Upper lobe of left lung (tissue), 4 donors: ENCODE measurements at regions not wholly inside any gene's neighbourhood (a gene's known extent, or its start where the extent isn't known, plus 50 kb on each side); places are given as distances from the start of the nearest gene placed in this dataset.

Experiments used
- POLR2A ChIP-seq, 4 donors: fragments of 450-650 bp; IDR thresholded peaks; one replicate each; pipeline ENCODE4 v1.5.1; 2016 to 2017; ENCODE audit warnings: antibody characterized with exemption in 4 of 4, mild to moderate bottlenecking in 2 of 4
- TF ChIP-seq, protein P1 (sequence below), 6 experiments: fragments of 450-650 bp in 4 of 6; fragments of 200-600 bp in 2 of 6; sonication (generic) in 2 of 6; IDR thresholded peaks; one replicate each; pipeline ENCODE4 v1.5.1; 2016 to 2019; ENCODE audit warnings: antibody characterized with exemption in 6 of 6

DNA sequence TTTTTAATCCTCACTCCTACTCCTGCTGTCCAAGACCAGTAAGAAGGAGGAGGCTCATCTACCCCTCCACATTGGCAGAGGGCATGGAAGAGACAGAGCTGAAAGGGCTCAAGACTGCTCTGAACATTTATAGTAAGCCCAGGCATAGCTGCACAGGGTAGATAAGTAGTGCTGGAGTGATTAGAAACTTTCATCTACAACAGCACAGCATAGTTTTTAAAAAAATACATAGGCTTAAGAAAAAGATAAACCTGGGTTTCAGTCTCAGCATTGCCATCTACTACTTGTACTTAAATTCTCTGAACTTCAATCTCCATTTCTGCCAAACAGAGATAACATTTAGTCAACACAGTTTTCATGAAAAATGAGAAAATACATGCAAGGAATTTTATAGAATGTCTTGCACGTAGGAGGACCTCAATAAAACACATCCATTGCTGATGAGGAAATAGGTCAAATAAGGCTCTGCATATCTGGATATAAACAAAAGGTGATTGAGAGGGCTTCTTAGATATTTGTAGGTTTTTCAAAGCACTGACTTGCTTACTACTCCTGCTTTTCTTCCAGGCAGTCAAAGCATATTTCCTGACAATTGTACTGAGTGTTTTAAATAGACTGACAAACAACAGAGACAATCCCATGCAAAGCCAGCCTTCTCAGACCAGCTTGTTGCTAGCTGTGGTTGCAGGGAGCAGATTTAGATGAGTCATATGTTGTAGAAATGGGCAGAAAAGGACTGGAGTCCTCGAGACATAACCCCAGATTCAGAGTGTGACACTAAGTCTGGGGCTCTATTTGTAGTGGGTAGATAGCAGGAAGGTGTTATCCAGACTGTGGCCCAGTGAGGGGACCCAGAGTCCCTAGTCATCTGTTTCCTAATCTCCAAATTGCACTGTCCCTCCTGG is 107.4 kb upstream of the TAB2 start:
- TF ChIP-seq, protein P1, sequence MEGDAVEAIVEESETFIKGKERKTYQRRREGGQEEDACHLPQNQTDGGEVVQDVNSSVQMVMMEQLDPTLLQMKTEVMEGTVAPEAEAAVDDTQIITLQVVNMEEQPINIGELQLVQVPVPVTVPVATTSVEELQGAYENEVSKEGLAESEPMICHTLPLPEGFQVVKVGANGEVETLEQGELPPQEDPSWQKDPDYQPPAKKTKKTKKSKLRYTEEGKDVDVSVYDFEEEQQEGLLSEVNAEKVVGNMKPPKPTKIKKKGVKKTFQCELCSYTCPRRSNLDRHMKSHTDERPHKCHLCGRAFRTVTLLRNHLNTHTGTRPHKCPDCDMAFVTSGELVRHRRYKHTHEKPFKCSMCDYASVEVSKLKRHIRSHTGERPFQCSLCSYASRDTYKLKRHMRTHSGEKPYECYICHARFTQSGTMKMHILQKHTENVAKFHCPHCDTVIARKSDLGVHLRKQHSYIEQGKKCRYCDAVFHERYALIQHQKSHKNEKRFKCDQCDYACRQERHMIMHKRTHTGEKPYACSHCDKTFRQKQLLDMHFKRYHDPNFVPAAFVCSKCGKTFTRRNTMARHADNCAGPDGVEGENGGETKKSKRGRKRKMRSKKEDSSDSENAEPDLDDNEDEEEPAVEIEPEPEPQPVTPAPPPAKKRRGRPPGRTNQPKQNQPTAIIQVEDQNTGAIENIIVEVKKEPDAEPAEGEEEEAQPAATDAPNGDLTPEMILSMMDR (IDR thresholded peaks at IDR 0.05): no peak
- TF ChIP-seq POLR2A (IDR thresholded peaks at IDR 0.05): no peak
